ENCODE measurements at regions not wholly inside any gene's neighbourhood (a gene's known extent, or its start where the extent isn't known, plus 50 kb on each side); places are given as distances from the start of the nearest gene placed in this dataset.

DNA sequence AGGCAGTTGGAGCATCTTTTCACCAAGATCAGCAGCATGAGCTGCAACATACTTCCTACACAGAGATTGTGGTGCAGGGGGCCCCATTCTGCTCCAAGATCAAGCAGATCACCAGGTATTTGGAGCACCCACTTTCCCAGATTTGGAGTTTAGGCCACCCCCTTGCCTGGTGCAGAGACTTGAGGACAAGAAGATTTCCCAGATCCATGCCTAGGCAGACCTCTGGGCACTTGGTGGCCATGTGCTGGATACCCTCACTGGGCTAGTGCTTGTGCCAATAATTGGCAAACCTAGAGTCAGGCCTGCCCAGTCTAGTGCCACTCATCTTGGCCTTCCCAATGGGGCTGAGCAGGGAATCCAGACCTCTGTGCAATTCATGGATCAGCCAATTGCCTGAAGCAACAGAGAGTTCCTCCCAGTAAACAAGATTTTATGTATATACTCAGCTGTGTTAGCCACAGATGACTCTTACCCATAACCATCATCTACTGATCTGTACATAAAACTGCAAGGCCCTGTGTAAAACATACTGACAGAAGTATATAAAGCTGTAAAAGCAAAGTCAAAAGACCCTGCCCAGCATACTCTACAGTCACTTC lies 228.4 kb upstream of the EMCN start:
- H3K79me2 ChIP-seq, result no peaks in the 10 kb centered on the region
- no peaks in the 10 kb centered on the region for H3K27me3 ChIP-seq
- no peaks in the 10 kb centered on the region for H3K36me3 ChIP-seq (replicated peaks; ENCODE audit: insufficient read depth, low read depth)
- H2AFZ ChIP-seq, result no peak overlapping the region
- TF ChIP-seq, protein P1, sequence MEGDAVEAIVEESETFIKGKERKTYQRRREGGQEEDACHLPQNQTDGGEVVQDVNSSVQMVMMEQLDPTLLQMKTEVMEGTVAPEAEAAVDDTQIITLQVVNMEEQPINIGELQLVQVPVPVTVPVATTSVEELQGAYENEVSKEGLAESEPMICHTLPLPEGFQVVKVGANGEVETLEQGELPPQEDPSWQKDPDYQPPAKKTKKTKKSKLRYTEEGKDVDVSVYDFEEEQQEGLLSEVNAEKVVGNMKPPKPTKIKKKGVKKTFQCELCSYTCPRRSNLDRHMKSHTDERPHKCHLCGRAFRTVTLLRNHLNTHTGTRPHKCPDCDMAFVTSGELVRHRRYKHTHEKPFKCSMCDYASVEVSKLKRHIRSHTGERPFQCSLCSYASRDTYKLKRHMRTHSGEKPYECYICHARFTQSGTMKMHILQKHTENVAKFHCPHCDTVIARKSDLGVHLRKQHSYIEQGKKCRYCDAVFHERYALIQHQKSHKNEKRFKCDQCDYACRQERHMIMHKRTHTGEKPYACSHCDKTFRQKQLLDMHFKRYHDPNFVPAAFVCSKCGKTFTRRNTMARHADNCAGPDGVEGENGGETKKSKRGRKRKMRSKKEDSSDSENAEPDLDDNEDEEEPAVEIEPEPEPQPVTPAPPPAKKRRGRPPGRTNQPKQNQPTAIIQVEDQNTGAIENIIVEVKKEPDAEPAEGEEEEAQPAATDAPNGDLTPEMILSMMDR (IDR thresholded peaks at IDR 0.05; ENCODE audit: poor library complexity), result no peak
- no peak overlapping the region for H3K27ac ChIP-seq
- no peaks in the 10 kb centered on the region for H3K9me3 ChIP-seq (ENCODE audit: low read depth)
- no peaks in the 10 kb centered on the region for H3K4me1 ChIP-seq (ENCODE audit: insufficient read depth)
- no peaks in the 10 kb centered on the region for H3K9me2 ChIP-seq (replicated peaks; ENCODE audit: insufficient read depth)
- no peak overlapping the region for H3K4me2 ChIP-seq
- H3K4me3 ChIP-seq, result no peak overlapping the region
- no peak for DNase-seq (ENCODE audit: low spot score)
- no peaks in the 10 kb centered on the region for H4K20me1 ChIP-seq (ENCODE audit: insufficient read depth, poor library complexity, severe bottlenecking)

- 79% methylated on average over 4 of the region's 4 CpGs for WGBS (ENCODE audit: low lambda C conversion rate, missing lambda C conversion rate)
- H3K4me3 ChIP-seq, result no peak overlapping the region
These were observed 224.2 kb upstream of the EMCN start for GRCh38 chr4:100742045-100742444.

GRCh38 chr4:100739426-100739825 lies 221.6 kb upstream of the EMCN start:
- no peaks in the 10 kb centered on the region for H3K9me3 ChIP-seq (ENCODE audit: low read depth)
- DNase-seq (ENCODE audit: low spot score), result no peak
- H3K79me2 ChIP-seq, result no peaks in the 10 kb centered on the region
- no peaks in the 10 kb centered on the region for H4K20me1 ChIP-seq (ENCODE audit: insufficient read depth, poor library complexity, severe bottlenecking)
- no peak overlapping the region for H3K4me2 ChIP-seq
- no peaks in the 10 kb centered on the region for H3K9me2 ChIP-seq (replicated peaks; ENCODE audit: insufficient read depth)
- TF ChIP-seq EZH2phosphoT487 (IDR thresholded peaks at IDR 0.05; ENCODE audit: low read depth, severe bottlenecking, unreplicated experiment) (no peak), EZH2 (IDR thresholded peaks at IDR 0.05; ENCODE audit: borderline replicate concordance) (no peak)
- TF ChIP-seq, protein P1 (IDR thresholded peaks at IDR 0.05; ENCODE audit: poor library complexity), result no peak
- H3K4me3 ChIP-seq, result no peak overlapping the region
- H3K36me3 ChIP-seq (replicated peaks; ENCODE audit: insufficient read depth, low read depth), result no peaks in the 10 kb centered on the region
- no peaks in the 10 kb centered on the region for H3K27me3 ChIP-seq
- H3K27ac ChIP-seq, result no peak overlapping the region
- no peaks in the 10 kb centered on the region for H3K4me1 ChIP-seq (ENCODE audit: insufficient read depth)
- no peak overlapping the region for H2AFZ ChIP-seq
- WGBS (ENCODE audit: low lambda C conversion rate, missing lambda C conversion rate), result 35% methylated on average over 2 of the region's 2 CpGs

More at GRCh38 chr4:100742045-100742444, 224.2 kb upstream of the EMCN start:
- H3K36me3 ChIP-seq (replicated peaks; ENCODE audit: insufficient read depth, low read depth), result no peaks in the 10 kb centered on the region
- no peak overlapping the region for H3K27ac ChIP-seq
- H3K9me3 ChIP-seq (ENCODE audit: low read depth), result no peaks in the 10 kb centered on the region
- no peaks in the 10 kb centered on the region for H3K4me1 ChIP-seq (ENCODE audit: insufficient read depth)
- H3K79me2 ChIP-seq, result no peaks in the 10 kb centered on the region
- no peaks in the 10 kb centered on the region for H4K20me1 ChIP-seq (ENCODE audit: insufficient read depth, poor library complexity, severe bottlenecking)
- H2AFZ ChIP-seq, result no peak overlapping the region
- TF ChIP-seq EZH2 (IDR thresholded peaks at IDR 0.05; ENCODE audit: borderline replicate concordance) (no peak), EZH2phosphoT487 (IDR thresholded peaks at IDR 0.05; ENCODE audit: low read depth, severe bottlenecking, unreplicated experiment) (no peak)
- TF ChIP-seq, protein P1 (IDR thresholded peaks at IDR 0.05; ENCODE audit: poor library complexity), result peak; percentile 24
- no peak for DNase-seq (ENCODE audit: low spot score)
- no peak overlapping the region for H3K4me2 ChIP-seq
- H3K27me3 ChIP-seq, result no peaks in the 10 kb centered on the region
- no peaks in the 10 kb centered on the region for H3K9me2 ChIP-seq (replicated peaks; ENCODE audit: insufficient read depth)
